ENCODE measurements at regions not wholly inside any gene's neighbourhood (a gene's known extent, or its start where the extent isn't known, plus 50 kb on each side); places are given as distances from the start of the nearest gene placed in this dataset.

DNA sequence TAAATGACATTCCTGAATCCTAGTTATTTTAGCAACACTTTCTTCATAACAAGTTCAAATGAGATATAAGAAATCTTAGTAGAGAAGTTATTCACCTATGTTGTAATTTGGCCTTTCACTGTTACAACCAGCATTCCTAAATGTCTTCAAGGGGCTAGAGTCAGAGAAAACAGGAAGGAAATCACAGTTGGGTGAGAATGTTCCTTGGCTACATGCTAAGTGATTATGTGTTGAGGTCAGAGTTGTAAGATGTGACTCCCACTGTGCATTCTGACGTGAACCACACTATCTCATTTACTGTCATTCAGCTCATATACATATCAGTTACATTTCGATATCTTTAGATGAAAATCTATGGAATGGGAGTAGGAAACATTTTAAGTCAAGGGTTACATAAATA lies 51.0 kb upstream of the MLIP start:
- no peak for DNase-seq

Measured in NCI-H774 (cell line).